Endodermal cell (in vitro differentiated cells): ENCODE measurements at regions not wholly inside any gene's neighbourhood (a gene's known extent, or its start where the extent isn't known, plus 50 kb on each side); places are given as distances from the start of the nearest gene placed in this dataset.

Source experiments
- DNase-seq: peaks from one replicate; pipeline ENCODE4 v3.0.0-alpha.2; 2017
- H3K27ac ChIP-seq: 2 replicates; pipeline ENCODE4 v1.5.1; 2013; ENCODE audit warnings: mild to moderate bottlenecking, low read depth, low read length, moderate library complexity
- H3K27me3 ChIP-seq: 2 replicates; pipeline ENCODE4 v1.6.1; 2013; ENCODE audit warnings: mild to moderate bottlenecking, low read length, moderate library complexity; ENCODE audit not compliant: insufficient read depth, control insufficient read depth, poor library complexity, severe bottlenecking
- H3K36me3 ChIP-seq: 2 replicates; pipeline ENCODE4 v1.7.0; 2013; ENCODE audit warnings: mild to moderate bottlenecking, low read length, moderate library complexity; ENCODE audit not compliant: control insufficient read depth, insufficient read depth
- H3K4me1 ChIP-seq: one replicate; pipeline ENCODE4 v1.7.0; 2013; ENCODE audit warnings: low read length; ENCODE audit not compliant: control insufficient read depth, insufficient read depth
- H3K4me3 ChIP-seq: 2 replicates; pipeline ENCODE4 v1.5.1; 2013; ENCODE audit warnings: mild to moderate bottlenecking, low read length, moderate library complexity
- H3K9ac ChIP-seq: 2 replicates; pipeline ENCODE4 v1.6.1; 2013; ENCODE audit warnings: mild to moderate bottlenecking, low read length, moderate library complexity; ENCODE audit not compliant: poor library complexity, severe bottlenecking; ENCODE audit errors: extremely low read depth
- H3K9me3 ChIP-seq: 2 replicates; pipeline ENCODE4 v1.6.1; 2013; ENCODE audit warnings: mild to moderate bottlenecking, low read length, moderate library complexity; ENCODE audit not compliant: control insufficient read depth
- H3K27ac Mint-ChIP-seq: 2 replicates; pipeline ENCODE4 v1.8.0; 2020; ENCODE audit warnings: mixed read lengths
- H3K27me3 Mint-ChIP-seq: 2 replicates; pipeline ENCODE4 v1.8.0; 2021; ENCODE audit warnings: mild to moderate bottlenecking, mixed read lengths; ENCODE audit not compliant: insufficient read depth
- H3K36me3 Mint-ChIP-seq: 2 replicates; pipeline ENCODE4 v1.8.0; 2020; ENCODE audit warnings: low read depth, mixed read lengths
- H3K4me1 Mint-ChIP-seq: 2 replicates; pipeline ENCODE4 v1.8.0; 2020; ENCODE audit warnings: mixed read lengths
- H3K4me3 Mint-ChIP-seq: 2 replicates; pipeline ENCODE4 v1.8.0; 2020; ENCODE audit warnings: mild to moderate bottlenecking, moderate library complexity, mixed read lengths
- H3K9me3 Mint-ChIP-seq: 2 replicates; pipeline ENCODE4 v1.8.0; 2020; ENCODE audit warnings: mild to moderate bottlenecking, mixed read lengths
- CTCF ChIP-seq: fragments of 200-600 bp; sonication (generic); conservative IDR thresholded peaks from 2 replicates; pipeline ENCODE4 v1.5.0; 2021; ENCODE audit warnings: antibody characterized with exemption, mild to moderate bottlenecking
- WGBS, 2 experiments: methylation state at CpG; one replicate each; pipeline versions ENCODE4 v1.1.5 to v1.1.7; 2013; ENCODE audit warnings: missing lambda C conversion rate in 2 of 2, mixed read lengths in 1 of 2; ENCODE audit not compliant: insufficient coverage in 1 of 2, insufficient read length in 1 of 2; 5-methylcytosine and 5-hydroxymethylcytosine counted together

- peaks cover 15% of the 10 kb centered on the region for H3K9me3 Mint-ChIP-seq
- H3K27me3 Mint-ChIP-seq = no peaks in the 10 kb centered on the region
- no peak for DNase-seq
- H3K4me3 ChIP-seq = no peak overlapping the region
- H3K4me1 ChIP-seq = no peaks in the 10 kb centered on the region
- no peak overlapping the region for H3K4me3 Mint-ChIP-seq
- H3K36me3 ChIP-seq = no peaks in the 10 kb centered on the region
- no peak for TF ChIP-seq CTCF
- peaks cover 3% of the 10 kb centered on the region for H3K9me3 ChIP-seq
- no peak overlapping the region for H3K9ac ChIP-seq
- H3K27ac Mint-ChIP-seq = no peak overlapping the region
- no peak overlapping the region for H3K27ac ChIP-seq
- whole genome bisulfite sequencing, 2 experiments = 98 to 100% methylated on average over 1 to 2 of the region's 2 CpGs
- H3K36me3 Mint-ChIP-seq = no peaks in the 10 kb centered on the region
- H3K27me3 ChIP-seq = no peaks in the 10 kb centered on the region
- H3K4me1 Mint-ChIP-seq = no peaks in the 10 kb centered on the region
Measured at GRCh38 chr13:48146636-48147035, 51.7 kb upstream of the MED4 start.

- no peak for DNase-seq
- H3K36me3 Mint-ChIP-seq = no peaks in the 10 kb centered on the region
- Histone ChIP-seq H3K4me3 (no peak overlapping the region), H3K9me3 (peaks cover 3% of the 10 kb centered on the region), H3K9ac (no peak overlapping the region), H3K4me1 (no peaks in the 10 kb centered on the region), H3K27ac (no peak overlapping the region), H3K27me3 (no peaks in the 10 kb centered on the region), H3K36me3 (no peaks in the 10 kb centered on the region)
- no peak for TF ChIP-seq CTCF
- H3K9me3 Mint-ChIP-seq = peaks cover 19% of the 10 kb centered on the region
- H3K27ac Mint-ChIP-seq = no peak overlapping the region
- WGBS, 2 experiments = 71 to 83% methylated on average over 1 of the region's 1 CpG
- H3K27me3 Mint-ChIP-seq = no peaks in the 10 kb centered on the region
- H3K4me1 Mint-ChIP-seq = no peaks in the 10 kb centered on the region
- no peak overlapping the region for H3K4me3 Mint-ChIP-seq
Measured at GRCh38 chr13:48146122-48146521, 51.2 kb upstream of the MED4 start.
